ENCODE measurements at regions not wholly inside any gene's neighbourhood (a gene's known extent, or its start where the extent isn't known, plus 50 kb on each side); places are given as distances from the start of the nearest gene placed in this dataset.

DNA sequence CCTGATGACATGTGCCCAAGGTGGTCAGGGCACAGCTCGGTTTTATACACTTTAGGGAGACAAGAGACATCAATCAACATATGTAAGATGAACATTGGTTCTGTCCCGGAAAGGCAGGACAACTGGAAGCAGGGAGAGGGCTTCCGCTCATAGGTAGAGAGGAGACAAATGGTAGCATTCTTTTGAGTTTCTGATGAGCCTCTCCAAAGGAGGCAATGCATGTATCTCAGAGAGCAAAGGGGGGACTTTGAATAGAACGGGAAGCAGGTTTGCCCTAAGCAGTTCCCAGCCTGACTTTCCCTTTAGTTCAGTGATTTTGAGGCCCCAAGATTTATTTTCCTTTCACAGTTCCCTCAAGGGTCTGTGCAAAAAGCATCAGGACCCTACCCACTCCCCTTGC lies 172.4 kb upstream of the TNRC6C start:
- TF ChIP-seq, protein P1, sequence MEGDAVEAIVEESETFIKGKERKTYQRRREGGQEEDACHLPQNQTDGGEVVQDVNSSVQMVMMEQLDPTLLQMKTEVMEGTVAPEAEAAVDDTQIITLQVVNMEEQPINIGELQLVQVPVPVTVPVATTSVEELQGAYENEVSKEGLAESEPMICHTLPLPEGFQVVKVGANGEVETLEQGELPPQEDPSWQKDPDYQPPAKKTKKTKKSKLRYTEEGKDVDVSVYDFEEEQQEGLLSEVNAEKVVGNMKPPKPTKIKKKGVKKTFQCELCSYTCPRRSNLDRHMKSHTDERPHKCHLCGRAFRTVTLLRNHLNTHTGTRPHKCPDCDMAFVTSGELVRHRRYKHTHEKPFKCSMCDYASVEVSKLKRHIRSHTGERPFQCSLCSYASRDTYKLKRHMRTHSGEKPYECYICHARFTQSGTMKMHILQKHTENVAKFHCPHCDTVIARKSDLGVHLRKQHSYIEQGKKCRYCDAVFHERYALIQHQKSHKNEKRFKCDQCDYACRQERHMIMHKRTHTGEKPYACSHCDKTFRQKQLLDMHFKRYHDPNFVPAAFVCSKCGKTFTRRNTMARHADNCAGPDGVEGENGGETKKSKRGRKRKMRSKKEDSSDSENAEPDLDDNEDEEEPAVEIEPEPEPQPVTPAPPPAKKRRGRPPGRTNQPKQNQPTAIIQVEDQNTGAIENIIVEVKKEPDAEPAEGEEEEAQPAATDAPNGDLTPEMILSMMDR (IDR thresholded peaks at IDR 0.05; ENCODE audit: low read depth, low read length, poor library complexity, severe bottlenecking): no peak
- TF ChIP-seq EZH2phosphoT487 (IDR thresholded peaks at IDR 0.05; ENCODE audit: borderline replicate concordance, low read length): no peak
